ENCODE measurements at regions not wholly inside any gene's neighbourhood (a gene's known extent, or its start where the extent isn't known, plus 50 kb on each side); places are given as distances from the start of the nearest gene placed in this dataset.

- ATAC-seq = no peak
- ChIA-PET CTCF (no interaction called here), POLR2A (no interaction called here)
- no peak for DNase-seq (ENCODE audit: low spot score)
- Mint-ChIP-seq H3K4me3 (no peak overlapping the region), H3K4me1 (no peaks in the 10 kb centered on the region), H3K27me3 (ENCODE audit: low read depth) (peaks cover 7% of the 10 kb centered on the region), H3K9me3 (peaks cover 91% of the 10 kb centered on the region), H3K36me3 (peaks cover 75% of the 10 kb centered on the region), H3K27ac (no peak overlapping the region)
- TF ChIP-seq, protein P1, sequence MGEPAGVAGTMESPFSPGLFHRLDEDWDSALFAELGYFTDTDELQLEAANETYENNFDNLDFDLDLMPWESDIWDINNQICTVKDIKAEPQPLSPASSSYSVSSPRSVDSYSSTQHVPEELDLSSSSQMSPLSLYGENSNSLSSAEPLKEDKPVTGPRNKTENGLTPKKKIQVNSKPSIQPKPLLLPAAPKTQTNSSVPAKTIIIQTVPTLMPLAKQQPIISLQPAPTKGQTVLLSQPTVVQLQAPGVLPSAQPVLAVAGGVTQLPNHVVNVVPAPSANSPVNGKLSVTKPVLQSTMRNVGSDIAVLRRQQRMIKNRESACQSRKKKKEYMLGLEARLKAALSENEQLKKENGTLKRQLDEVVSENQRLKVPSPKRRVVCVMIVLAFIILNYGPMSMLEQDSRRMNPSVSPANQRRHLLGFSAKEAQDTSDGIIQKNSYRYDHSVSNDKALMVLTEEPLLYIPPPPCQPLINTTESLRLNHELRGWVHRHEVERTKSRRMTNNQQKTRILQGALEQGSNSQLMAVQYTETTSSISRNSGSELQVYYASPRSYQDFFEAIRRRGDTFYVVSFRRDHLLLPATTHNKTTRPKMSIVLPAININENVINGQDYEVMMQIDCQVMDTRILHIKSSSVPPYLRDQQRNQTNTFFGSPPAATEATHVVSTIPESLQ (CRISPR knock-in tag; IDR thresholded peaks at IDR 0.05) = no peak
- TF ChIP-seq ZSCAN18 (CRISPR knock-in tag; IDR thresholded peaks at IDR 0.05) (no peak), ZNF138 (CRISPR knock-in tag; conservative IDR thresholded peaks at IDR 0.05) (no peak)
These were observed 1484.9 kb upstream of the TMEM132C start for GRCh38 chr12:126782083-126782482.

DNA sequence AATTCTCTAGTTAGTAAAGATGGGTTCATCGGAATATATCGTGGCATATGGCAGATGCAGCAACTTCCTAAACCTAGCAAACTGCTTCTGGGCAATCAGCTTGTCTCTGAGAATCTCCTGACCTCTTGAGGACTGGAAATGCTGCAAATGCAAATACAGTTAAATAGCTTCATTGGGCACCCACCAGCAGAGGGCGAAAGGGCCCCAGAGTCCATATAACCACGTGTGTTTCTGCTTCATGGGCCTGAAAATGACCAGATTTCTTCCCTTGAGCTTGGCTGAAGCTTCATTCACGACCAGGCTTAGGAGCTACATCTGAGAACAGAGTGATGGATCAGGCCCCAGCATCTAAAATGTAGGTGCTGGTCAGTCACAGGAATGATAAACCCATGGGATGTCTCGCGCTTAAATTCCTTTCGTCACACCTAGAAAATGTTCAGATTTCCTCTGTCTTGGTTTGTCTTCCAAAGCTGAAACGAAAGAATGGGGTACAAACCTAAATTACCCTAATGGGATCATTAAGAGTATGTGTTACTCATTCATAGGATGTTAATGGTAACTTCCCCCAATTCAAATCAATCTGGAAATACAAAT is 1482.5 kb upstream of the TMEM132C start:
- H3K4me1 Mint-ChIP-seq = no peaks in the 10 kb centered on the region
- CTCF ChIA-PET = no interaction called here
- peaks cover 76% of the 10 kb centered on the region for H3K36me3 Mint-ChIP-seq
- no peak overlapping the region for H3K27ac Mint-ChIP-seq
- no peak for ATAC-seq
- TF ChIP-seq SP1 (CRISPR knock-in tag; conservative IDR thresholded peaks at IDR 0.05) (no peak), ZNF219 (CRISPR knock-in tag; IDR thresholded peaks at IDR 0.05; ENCODE audit: borderline replicate concordance) (no peak), GABPB1 (CRISPR knock-in tag; IDR thresholded peaks at IDR 0.05) (no peak), MXD4 (CRISPR knock-in tag; IDR thresholded peaks at IDR 0.05; ENCODE audit: borderline replicate concordance) (no peak), OVOL2 (CRISPR knock-in tag; IDR thresholded peaks at IDR 0.05; ENCODE audit: borderline replicate concordance) (no peak), SOX15 (CRISPR knock-in tag; IDR thresholded peaks at IDR 0.05) (no peak), TP53 (CRISPR knock-in tag; IDR thresholded peaks at IDR 0.05) (no peak), SMAD3 (CRISPR knock-in tag; IDR thresholded peaks at IDR 0.05; ENCODE audit: borderline replicate concordance) (no peak), MYBL2 (CRISPR knock-in tag; IDR thresholded peaks at IDR 0.05) (no peak)
- TF ChIP-seq, protein P2, sequence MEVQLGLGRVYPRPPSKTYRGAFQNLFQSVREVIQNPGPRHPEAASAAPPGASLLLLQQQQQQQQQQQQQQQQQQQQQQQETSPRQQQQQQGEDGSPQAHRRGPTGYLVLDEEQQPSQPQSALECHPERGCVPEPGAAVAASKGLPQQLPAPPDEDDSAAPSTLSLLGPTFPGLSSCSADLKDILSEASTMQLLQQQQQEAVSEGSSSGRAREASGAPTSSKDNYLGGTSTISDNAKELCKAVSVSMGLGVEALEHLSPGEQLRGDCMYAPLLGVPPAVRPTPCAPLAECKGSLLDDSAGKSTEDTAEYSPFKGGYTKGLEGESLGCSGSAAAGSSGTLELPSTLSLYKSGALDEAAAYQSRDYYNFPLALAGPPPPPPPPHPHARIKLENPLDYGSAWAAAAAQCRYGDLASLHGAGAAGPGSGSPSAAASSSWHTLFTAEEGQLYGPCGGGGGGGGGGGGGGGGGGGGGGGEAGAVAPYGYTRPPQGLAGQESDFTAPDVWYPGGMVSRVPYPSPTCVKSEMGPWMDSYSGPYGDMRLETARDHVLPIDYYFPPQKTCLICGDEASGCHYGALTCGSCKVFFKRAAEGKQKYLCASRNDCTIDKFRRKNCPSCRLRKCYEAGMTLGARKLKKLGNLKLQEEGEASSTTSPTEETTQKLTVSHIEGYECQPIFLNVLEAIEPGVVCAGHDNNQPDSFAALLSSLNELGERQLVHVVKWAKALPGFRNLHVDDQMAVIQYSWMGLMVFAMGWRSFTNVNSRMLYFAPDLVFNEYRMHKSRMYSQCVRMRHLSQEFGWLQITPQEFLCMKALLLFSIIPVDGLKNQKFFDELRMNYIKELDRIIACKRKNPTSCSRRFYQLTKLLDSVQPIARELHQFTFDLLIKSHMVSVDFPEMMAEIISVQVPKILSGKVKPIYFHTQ (CRISPR knock-in tag; IDR thresholded peaks at IDR 0.05) = no peak
- peak; percentile 8 for DNase-seq (ENCODE audit: low spot score)
- peaks cover 13% of the 10 kb centered on the region for H3K27me3 Mint-ChIP-seq (ENCODE audit: low read depth)
- POLR2A ChIA-PET = no interaction called here
- peaks cover 87% of the 10 kb centered on the region for H3K9me3 Mint-ChIP-seq
- H3K4me3 Mint-ChIP-seq = no peak overlapping the region

GRCh38 chr12:126789963-126790362 is 1477.0 kb upstream of the TMEM132C start:
- Mint-ChIP-seq H3K4me1 (no peaks in the 10 kb centered on the region), H3K4me3 (no peak overlapping the region), H3K27me3 (ENCODE audit: low read depth) (peaks cover 16% of the 10 kb centered on the region), H3K36me3 (peaks cover 70% of the 10 kb centered on the region), H3K27ac (no peak overlapping the region), H3K9me3 (peaks cover 76% of the 10 kb centered on the region)
- CTCF ChIA-PET = no interaction called here
- POLR2A ChIA-PET = no interaction called here
- DNase-seq (ENCODE audit: low spot score) (no peak), ATAC-seq (no peak)
- TF ChIP-seq, protein P3, sequence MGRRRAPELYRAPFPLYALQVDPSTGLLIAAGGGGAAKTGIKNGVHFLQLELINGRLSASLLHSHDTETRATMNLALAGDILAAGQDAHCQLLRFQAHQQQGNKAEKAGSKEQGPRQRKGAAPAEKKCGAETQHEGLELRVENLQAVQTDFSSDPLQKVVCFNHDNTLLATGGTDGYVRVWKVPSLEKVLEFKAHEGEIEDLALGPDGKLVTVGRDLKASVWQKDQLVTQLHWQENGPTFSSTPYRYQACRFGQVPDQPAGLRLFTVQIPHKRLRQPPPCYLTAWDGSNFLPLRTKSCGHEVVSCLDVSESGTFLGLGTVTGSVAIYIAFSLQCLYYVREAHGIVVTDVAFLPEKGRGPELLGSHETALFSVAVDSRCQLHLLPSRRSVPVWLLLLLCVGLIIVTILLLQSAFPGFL (CRISPR knock-in tag; IDR thresholded peaks at IDR 0.05; ENCODE audit: borderline replicate concordance) = no peak
